Testis (tissue), 2 donors: ENCODE measurements at regions not wholly inside any gene's neighbourhood (a gene's known extent, or its start where the extent isn't known, plus 50 kb on each side); places are given as distances from the start of the nearest gene placed in this dataset.
"Not testable (repeated sequence)": the region's sequence is repeated elsewhere in the genome, so short reads cannot be mapped to it uniquely, and the experiment has no call there.

Experiments
- CTCF ChIP-seq, 3 experiments: fragments of 450-650 bp in 2 of 3; fragments of 200-600 bp in 1 of 3; sonication (generic) in 1 of 3; IDR thresholded peaks; one replicate each; pipeline ENCODE4 v1.5.1; 2016 to 2019; ENCODE audit warnings: antibody characterized with exemption in 3 of 3, mild to moderate bottlenecking in 2 of 3, moderate library complexity in 1 of 3
- POLR2A ChIP-seq: fragments of 450-650 bp; IDR thresholded peaks from one replicate; pipeline ENCODE4 v1.6.1; 2017; ENCODE audit warnings: antibody characterized with exemption, mild to moderate bottlenecking, moderate library complexity

- TF ChIP-seq CTCF (IDR thresholded peaks at IDR 0.05); POLR2A: not testable (repeated sequence)
These were observed 1364.5 kb upstream of the WWC1 start for GRCh38 chr5:166926806-166927475.
